ENCODE measurements at regions not wholly inside any gene's neighbourhood (a gene's known extent, or its start where the extent isn't known, plus 50 kb on each side); places are given as distances from the start of the nearest gene placed in this dataset.

DNA sequence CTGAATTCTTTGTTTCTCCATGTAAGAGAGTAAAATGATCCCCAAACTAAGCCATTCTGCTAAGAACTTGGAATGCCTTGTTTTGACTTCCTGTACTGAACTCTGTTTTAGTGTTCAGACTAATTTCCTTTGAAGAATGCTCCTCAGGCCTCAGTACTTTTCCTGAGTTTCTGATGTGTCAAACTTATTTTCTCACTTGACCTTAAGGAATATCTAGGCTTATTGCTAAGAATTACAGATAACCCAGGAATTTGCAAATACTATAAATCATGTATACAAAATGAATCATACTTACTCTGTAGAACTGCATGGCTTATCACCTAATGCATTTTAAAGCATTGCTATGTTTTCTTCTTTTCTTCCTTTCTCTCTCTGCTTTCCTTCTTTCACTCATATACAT, 93.1 kb upstream of the PKP2 start:
- TF ChIP-seq EZH2 (IDR thresholded peaks at IDR 0.05; ENCODE audit: borderline replicate concordance, low read depth, low read length, poor library complexity, severe bottlenecking), result no peak
- TF ChIP-seq, protein P1, sequence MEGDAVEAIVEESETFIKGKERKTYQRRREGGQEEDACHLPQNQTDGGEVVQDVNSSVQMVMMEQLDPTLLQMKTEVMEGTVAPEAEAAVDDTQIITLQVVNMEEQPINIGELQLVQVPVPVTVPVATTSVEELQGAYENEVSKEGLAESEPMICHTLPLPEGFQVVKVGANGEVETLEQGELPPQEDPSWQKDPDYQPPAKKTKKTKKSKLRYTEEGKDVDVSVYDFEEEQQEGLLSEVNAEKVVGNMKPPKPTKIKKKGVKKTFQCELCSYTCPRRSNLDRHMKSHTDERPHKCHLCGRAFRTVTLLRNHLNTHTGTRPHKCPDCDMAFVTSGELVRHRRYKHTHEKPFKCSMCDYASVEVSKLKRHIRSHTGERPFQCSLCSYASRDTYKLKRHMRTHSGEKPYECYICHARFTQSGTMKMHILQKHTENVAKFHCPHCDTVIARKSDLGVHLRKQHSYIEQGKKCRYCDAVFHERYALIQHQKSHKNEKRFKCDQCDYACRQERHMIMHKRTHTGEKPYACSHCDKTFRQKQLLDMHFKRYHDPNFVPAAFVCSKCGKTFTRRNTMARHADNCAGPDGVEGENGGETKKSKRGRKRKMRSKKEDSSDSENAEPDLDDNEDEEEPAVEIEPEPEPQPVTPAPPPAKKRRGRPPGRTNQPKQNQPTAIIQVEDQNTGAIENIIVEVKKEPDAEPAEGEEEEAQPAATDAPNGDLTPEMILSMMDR (conservative IDR thresholded peaks at IDR 0.05; ENCODE audit: low read depth, low read length), result no peak

Data from A673 (cell line).